Body of pancreas (tissue), 4 donors: ENCODE measurements at regions not wholly inside any gene's neighbourhood (a gene's known extent, or its start where the extent isn't known, plus 50 kb on each side); places are given as distances from the start of the nearest gene placed in this dataset.
"Not testable (repeated sequence)": the region's sequence is repeated elsewhere in the genome, so short reads cannot be mapped to it uniquely, and the experiment has no call there.

Experiments used
- ATAC-seq: fragments of 150-250 bp; one replicate; pipeline ENCODE4 v1.9.1; 2016
- DNase-seq, 4 donors: peaks; one replicate each; pipeline ENCODE4 v3.0.0-alpha.2; 2019
- H3K27ac ChIP-seq, 4 donors: fragments of 200-600 bp; sonication (generic); 1 replicate in 3 of 4; 2 replicates in 1 of 4; pipeline versions ENCODE4 v1.5.1 to v1.6.1; 2016 to 2019; ENCODE audit warnings: mild to moderate bottlenecking in 1 of 4, mixed read lengths in 1 of 4, moderate library complexity in 1 of 4
- H3K27me3 ChIP-seq, 2 donors: fragments of 200-600 bp; sonication (generic); one replicate each; pipeline ENCODE4 v1.6.0; 2016; ENCODE audit warnings: mild to moderate bottlenecking in 1 of 2
- H3K36me3 ChIP-seq, 2 donors: fragments of 200-600 bp; sonication (generic); replicated peaks in 1 of 2; 2 replicates each; pipeline ENCODE4 v1.5.1; 2016; ENCODE audit warnings: low read depth in 2 of 2; ENCODE audit not compliant: insufficient read depth in 1 of 2
- H3K4me1 ChIP-seq: fragments of 200-600 bp; sonication (generic); one replicate; pipeline ENCODE4 v1.6.0; 2016
- H3K4me3 ChIP-seq, 2 donors: fragments of 200-600 bp; sonication (generic); 1 replicate in 1 of 2; 2 replicates in 1 of 2; pipeline ENCODE4 v1.5.1; 2016 to 2019
- H3K9me3 ChIP-seq, 3 donors: fragments of 200-600 bp; sonication (generic); 1 replicate in 2 of 3; 2 replicates in 1 of 3; pipeline ENCODE4 v1.5.1; 2016
- POLR2A ChIP-seq, 3 donors: fragments of 450-650 bp; IDR thresholded peaks; one replicate each; pipeline ENCODE4 v1.6.1; 2016; ENCODE audit warnings: antibody characterized with exemption in 3 of 3, mild to moderate bottlenecking in 2 of 3
- WGBS, 2 donors: methylation state at CpG; one replicate each; pipeline ENCODE4 v1.1.5; 2017; 5-methylcytosine and 5-hydroxymethylcytosine counted together
- intact Hi-C: fragments of 100-400 bp; cut with DNase I; formaldehyde crosslinking; loops from one replicate; pipeline ENCODE4 v1.15.1; 2023
- TF ChIP-seq, protein P1 (sequence below), 7 experiments: fragments of 450-650 bp in 4 of 7; fragments of 200-600 bp in 3 of 7; sonication (generic) in 3 of 7; IDR thresholded peaks; one replicate each; pipeline ENCODE4 v1.5.1; 2016 to 2019; ENCODE audit warnings: antibody characterized with exemption in 7 of 7

GRCh38 chr13:97761796-97762540, 191.5 kb upstream of the IPO5 start:
- Histone ChIP-seq H3K4me3 (no peak overlapping the region), H3K4me1 (peaks cover 8% of the 10 kb centered on the region), H3K36me3 (no peaks in the 10 kb centered on the region), H3K27ac (no peak overlapping the region), H3K27me3 (no peaks in the 10 kb centered on the region), H3K9me3 (no peaks in the 10 kb centered on the region)
- DNase-seq (no peak), ATAC-seq (no peak)
- intact Hi-C loops: no loop called here
- WGBS, 2 donors: 34% methylated on average over 3 of the region's 3 CpGs
- TF ChIP-seq, protein P1, sequence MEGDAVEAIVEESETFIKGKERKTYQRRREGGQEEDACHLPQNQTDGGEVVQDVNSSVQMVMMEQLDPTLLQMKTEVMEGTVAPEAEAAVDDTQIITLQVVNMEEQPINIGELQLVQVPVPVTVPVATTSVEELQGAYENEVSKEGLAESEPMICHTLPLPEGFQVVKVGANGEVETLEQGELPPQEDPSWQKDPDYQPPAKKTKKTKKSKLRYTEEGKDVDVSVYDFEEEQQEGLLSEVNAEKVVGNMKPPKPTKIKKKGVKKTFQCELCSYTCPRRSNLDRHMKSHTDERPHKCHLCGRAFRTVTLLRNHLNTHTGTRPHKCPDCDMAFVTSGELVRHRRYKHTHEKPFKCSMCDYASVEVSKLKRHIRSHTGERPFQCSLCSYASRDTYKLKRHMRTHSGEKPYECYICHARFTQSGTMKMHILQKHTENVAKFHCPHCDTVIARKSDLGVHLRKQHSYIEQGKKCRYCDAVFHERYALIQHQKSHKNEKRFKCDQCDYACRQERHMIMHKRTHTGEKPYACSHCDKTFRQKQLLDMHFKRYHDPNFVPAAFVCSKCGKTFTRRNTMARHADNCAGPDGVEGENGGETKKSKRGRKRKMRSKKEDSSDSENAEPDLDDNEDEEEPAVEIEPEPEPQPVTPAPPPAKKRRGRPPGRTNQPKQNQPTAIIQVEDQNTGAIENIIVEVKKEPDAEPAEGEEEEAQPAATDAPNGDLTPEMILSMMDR (IDR thresholded peaks at IDR 0.05): no peak
- no peak for TF ChIP-seq POLR2A (IDR thresholded peaks at IDR 0.05)

- ATAC-seq (no peak), DNase-seq (no peak)
- Histone ChIP-seq H3K4me1 (peaks cover 2% of the 10 kb centered on the region), H3K27me3 (no peaks in the 10 kb centered on the region), H3K9me3 (no peaks in the 10 kb centered on the region), H3K27ac (no peak overlapping the region), H3K4me3 (no peak overlapping the region), H3K36me3 (no peaks in the 10 kb centered on the region)
- intact Hi-C loops: no loop called here
- 30 to 35% methylated on average over 1 of the region's 1 CpG for WGBS, 2 donors
- TF ChIP-seq POLR2A (IDR thresholded peaks at IDR 0.05): no peak
- TF ChIP-seq, protein P1 (IDR thresholded peaks at IDR 0.05): no peak
Measured at GRCh38 chr13:97766749-97767148, 186.7 kb upstream of the IPO5 start.

DNA sequence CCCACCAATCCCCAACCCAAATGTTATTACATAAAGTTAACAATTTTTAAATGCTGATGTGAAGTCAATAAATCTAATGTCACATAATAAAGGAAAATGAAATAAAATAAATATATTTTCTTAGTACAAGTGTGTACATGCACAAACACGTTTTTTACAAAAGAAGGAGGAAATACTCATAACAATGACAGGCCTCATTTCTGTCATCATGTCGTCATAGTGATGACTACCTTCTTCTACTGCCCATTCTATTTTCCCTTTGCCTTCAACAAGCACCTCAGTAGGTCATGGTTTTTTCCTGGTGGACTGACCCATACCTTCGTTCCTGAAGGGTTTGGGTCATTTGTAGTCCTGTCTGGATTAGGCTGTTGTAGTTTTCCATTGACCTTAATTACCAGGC, 185.3 kb upstream of the IPO5 start:
- TF ChIP-seq POLR2A (IDR thresholded peaks at IDR 0.05): no peak
- TF ChIP-seq, protein P1 (IDR thresholded peaks at IDR 0.05): no peak
- no peak for ATAC-seq
- H3K9me3 ChIP-seq: no peaks in the 10 kb centered on the region
- H3K27me3 ChIP-seq: no peaks in the 10 kb centered on the region
- H3K4me3 ChIP-seq: no peak overlapping the region
- no peaks in the 10 kb centered on the region for H3K36me3 ChIP-seq
- no peak for DNase-seq
- H3K4me1 ChIP-seq: no peaks in the 10 kb centered on the region
- intact Hi-C loops: no loop called here
- H3K27ac ChIP-seq: no peak overlapping the region
- WGBS, 2 donors: 47 to 52% methylated on average over 3 of the region's 3 CpGs

- whole genome bisulfite sequencing, 2 donors: 83 to 92% methylated on average over 5 of the region's 5 CpGs
- intact Hi-C loops, ATAC-seq: not testable (repeated sequence)
Measured at GRCh38 chr13:97770231-97770630, 183.2 kb upstream of the IPO5 start.

DNA sequence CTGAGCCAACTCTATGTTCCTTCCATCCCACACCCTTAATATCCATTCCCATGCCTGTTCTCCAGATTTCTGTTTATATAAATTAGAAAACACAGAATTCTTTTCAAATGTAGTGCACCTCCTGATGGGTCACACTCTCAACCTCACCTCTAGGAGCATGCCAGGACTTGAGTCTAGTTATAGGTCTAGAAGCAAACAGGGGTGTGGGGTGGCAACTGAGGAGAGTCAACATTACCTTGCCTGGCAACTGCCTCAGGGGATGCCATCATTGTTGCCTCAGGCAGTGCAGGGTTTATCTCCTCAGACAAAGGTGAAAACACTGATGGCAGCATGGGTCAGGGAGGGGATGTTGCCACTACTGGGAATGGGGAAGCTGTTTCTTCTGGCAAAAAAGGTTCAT, 181.0 kb upstream of the IPO5 start:
- H3K9me3 ChIP-seq, intact Hi-C loops, ATAC-seq, H3K27me3 ChIP-seq, H3K4me3 ChIP-seq, H3K27ac ChIP-seq, DNase-seq, H3K36me3 ChIP-seq, H3K4me1 ChIP-seq: not testable (repeated sequence)

More at GRCh38 chr13:97770231-97770630, 183.2 kb upstream of the IPO5 start:
- H3K4me3 ChIP-seq, H3K9me3 ChIP-seq, DNase-seq, H3K4me1 ChIP-seq, H3K27me3 ChIP-seq, H3K27ac ChIP-seq, H3K36me3 ChIP-seq: not testable (repeated sequence)

GRCh38 chr13:97774391-97775100, 178.9 kb upstream of the IPO5 start:
- H3K4me3 ChIP-seq, H3K4me1 ChIP-seq, DNase-seq, intact Hi-C loops, H3K27ac ChIP-seq, H3K36me3 ChIP-seq, ATAC-seq, H3K27me3 ChIP-seq, H3K9me3 ChIP-seq: not testable (repeated sequence)
- 77 to 78% methylated on average over 32 to 33 of the region's 34 CpGs for WGBS, 2 donors
